A549 (cell line): ENCODE measurements at regions not wholly inside any gene's neighbourhood (a gene's known extent, or its start where the extent isn't known, plus 50 kb on each side); places are given as distances from the start of the nearest gene placed in this dataset.

Experiments used
- ATAC-seq, 2 experiments: fragments of 200-7000 bp in 1 of 2; fragments of >200 bp in 1 of 2; cut with Nextera tagmentation in 1 of 2; cut with Tn5 transposase in 1 of 2; 3 replicates each; pipeline versions ENCODE4 v1.8.0 to v1.9.1; 2018 to 2020; ENCODE audit warnings: mild to moderate bottlenecking in 1 of 2, moderate library complexity in 1 of 2
- CTCF ChIA-PET: fragments of 300-600 bp; sonication (Branson Sonifier 250); formaldehyde crosslinking; extraction: SDS; loops from one replicate; lab custom pipeline; 2021; ENCODE audit warnings: antibody characterized with exemption, inconsistent platforms; lab: Yijun Ruan, JAX
- POLR2A ChIA-PET: fragments of 350-600 bp; formaldehyde crosslinking; extraction: SDS; loops from one replicate; lab custom pipeline; 2021; ENCODE audit warnings: antibody characterized with exemption, inconsistent platforms; lab: Yijun Ruan, JAX
- DNase-seq, 2 experiments: peaks; one replicate each; pipeline versions ENCODE4 v3.0.0 to v3.0.0-alpha.2; 2011 to 2016; ENCODE audit warnings: low read depth in 1 of 2, low spot score in 1 of 2
- FAIRE-seq: peaks from 2 replicates; lab custom pipeline; 2011; peaks lifted over from hg19 to GRCh38; lab: Jason Lieb, UNC
- H3K27ac ChIP-seq, 2 experiments: fragments of >200 bp; sonication (Bioruptor Twin); formaldehyde crosslinking; 3 replicates each; pipeline ENCODE4 v1.5.1; 2016 to 2017
- H3K4me1 ChIP-seq: fragments of >200 bp; sonication (Bioruptor Twin); formaldehyde crosslinking; 3 replicates; pipeline ENCODE4 v1.6.1; 2016
- H3K4me2 ChIP-seq: fragments of >200 bp; sonication (Bioruptor Twin); formaldehyde crosslinking; 3 replicates; pipeline ENCODE4 v1.6.1; 2016
- H3K4me3 ChIP-seq: fragments of >200 bp; sonication (Bioruptor Twin); formaldehyde crosslinking; 3 replicates; pipeline ENCODE4 v1.5.1; 2016
- H3K9me3 ChIP-seq: fragments of >200 bp; sonication (Bioruptor Twin); formaldehyde crosslinking; 3 replicates; pipeline ENCODE4 v1.6.1; 2016
- CEBPB ChIP-seq, 2 experiments: fragments of >200 bp in 1 of 2; sonication (Bioruptor Twin) in 1 of 2; formaldehyde crosslinking in 1 of 2; IDR thresholded peaks; 2 replicates each; pipeline ENCODE4 v1.6.1; 2012 to 2016
- EHF ChIP-seq: fragments of 250-450 bp; sonication (Bioruptor Pico); IDR thresholded peaks from 2 replicates; pipeline ENCODE4 v1.5.0; 2020; ENCODE audit warnings: mild to moderate bottlenecking
- ESRRA ChIP-seq: fragments of 150-350 bp; IDR thresholded peaks from 2 replicates; pipeline ENCODE4 v1.6.1; 2014; ENCODE audit warnings: mild to moderate bottlenecking, low read length, borderline replicate concordance
- GATA3 ChIP-seq: IDR thresholded peaks from 2 replicates; pipeline ENCODE4 v1.6.1; 2012; ENCODE audit warnings: borderline replicate concordance
- HEYL ChIP-seq: fragments of 250-450 bp; sonication (Bioruptor Pico); IDR thresholded peaks from 2 replicates; pipeline ENCODE4 v1.8.0; 2021; ENCODE audit warnings: mild to moderate bottlenecking, moderate library complexity
- HOXA7 ChIP-seq: fragments of 250-450 bp; sonication (Bioruptor Pico); IDR thresholded peaks from 2 replicates; pipeline ENCODE4 v1.5.0; 2020; ENCODE audit warnings: mild to moderate bottlenecking, moderate library complexity
- HOXB5 ChIP-seq: fragments of 250-450 bp; sonication (Bioruptor Pico); IDR thresholded peaks from 2 replicates; pipeline ENCODE4 v1.5.0; 2020; ENCODE audit warnings: mild to moderate bottlenecking, moderate library complexity
- JUNB ChIP-seq: fragments of >200 bp; sonication (Bioruptor Twin); formaldehyde crosslinking; IDR thresholded peaks from 2 replicates; pipeline ENCODE4 v1.6.1; 2016
- MAFK ChIP-seq: fragments of 450-650 bp; IDR thresholded peaks from 2 replicates; pipeline ENCODE4 v1.6.1; 2014; ENCODE audit not compliant: partially characterized antibody
- MYC ChIP-seq: IDR thresholded peaks from 2 replicates; pipeline ENCODE4 v1.6.1; 2012; ENCODE audit warnings: mild to moderate bottlenecking, inconsistent platforms, low read length, improper control_type of control experiment, borderline replicate concordance
- POLR2A ChIP-seq: IDR thresholded peaks from 2 replicates; pipeline ENCODE4 v1.6.1; 2012; ENCODE audit warnings: mild to moderate bottlenecking, low read length
- RAD21 ChIP-seq, 2 experiments: fragments of >200 bp in 1 of 2; sonication (Bioruptor Twin) in 1 of 2; formaldehyde crosslinking in 1 of 2; IDR thresholded peaks in 1 of 2; conservative IDR thresholded peaks in 1 of 2; 2 replicates in 1 of 2; 3 replicates in 1 of 2; pipeline ENCODE4 v1.6.1; 2012 to 2018; ENCODE audit warnings: inconsistent platforms in 1 of 2
- TFCP2L1 ChIP-seq: fragments of 250-450 bp; sonication (Bioruptor Pico); IDR thresholded peaks from 2 replicates; pipeline ENCODE4 v1.5.0; 2021; ENCODE audit warnings: mild to moderate bottlenecking
- TP53 ChIP-seq: fragments of 250-450 bp; sonication (Bioruptor Pico); IDR thresholded peaks from 2 replicates; pipeline ENCODE4 v1.5.0; 2021; ENCODE audit warnings: mild to moderate bottlenecking, moderate library complexity
- ZC3H11A ChIP-seq: fragments of 450-650 bp; IDR thresholded peaks from 2 replicates; pipeline ENCODE4 v1.6.1; 2014; ENCODE audit warnings: antibody characterized with exemption, mild to moderate bottlenecking
- WGBS: methylation state at CpG from one replicate; pipeline ENCODE4 v1.1.6; 2017; ENCODE audit errors: missing lambda C conversion rate; 5-methylcytosine and 5-hydroxymethylcytosine counted together
- TF ChIP-seq, protein P1 (sequence below): fragments of >200 bp; sonication (Bioruptor Twin); formaldehyde crosslinking; IDR thresholded peaks from 3 replicates; pipeline ENCODE4 v1.6.1; 2016
- TF ChIP-seq, protein P2 (sequence below): IDR thresholded peaks from 2 replicates; pipeline ENCODE4 v1.6.1; 2012
- TF ChIP-seq, protein P3 (sequence below): fragments of 150-350 bp; IDR thresholded peaks from 2 replicates; pipeline ENCODE4 v1.6.1; 2014; ENCODE audit warnings: low read depth, mild to moderate bottlenecking, low read length

DNA sequence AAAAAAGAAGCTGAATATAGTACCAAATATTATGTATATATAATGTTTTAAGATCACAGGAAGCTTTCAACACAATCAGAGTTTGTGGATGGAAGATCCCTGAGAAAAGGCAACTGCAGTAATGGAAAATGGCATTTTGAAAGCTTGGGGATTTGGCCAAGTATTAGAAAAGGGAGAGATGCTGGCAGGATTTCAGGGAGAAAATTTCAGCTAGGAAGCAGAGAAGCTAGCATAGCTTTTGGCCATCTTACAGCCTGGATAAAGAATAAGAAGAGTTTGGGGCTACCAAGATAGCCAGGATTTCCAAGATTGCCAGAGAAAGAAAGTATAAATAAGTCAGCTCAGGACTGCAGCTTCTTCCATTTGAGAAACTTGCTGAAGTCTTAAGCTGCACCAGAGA, 440.8 kb upstream of the LUZP2 start (continued):
- TF ChIP-seq, protein P1, sequence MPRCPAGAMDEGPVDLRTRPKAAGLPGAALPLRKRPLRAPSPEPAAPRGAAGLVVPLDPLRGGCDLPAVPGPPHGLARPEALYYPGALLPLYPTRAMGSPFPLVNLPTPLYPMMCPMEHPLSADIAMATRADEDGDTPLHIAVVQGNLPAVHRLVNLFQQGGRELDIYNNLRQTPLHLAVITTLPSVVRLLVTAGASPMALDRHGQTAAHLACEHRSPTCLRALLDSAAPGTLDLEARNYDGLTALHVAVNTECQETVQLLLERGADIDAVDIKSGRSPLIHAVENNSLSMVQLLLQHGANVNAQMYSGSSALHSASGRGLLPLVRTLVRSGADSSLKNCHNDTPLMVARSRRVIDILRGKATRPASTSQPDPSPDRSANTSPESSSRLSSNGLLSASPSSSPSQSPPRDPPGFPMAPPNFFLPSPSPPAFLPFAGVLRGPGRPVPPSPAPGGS: no peak

DNA sequence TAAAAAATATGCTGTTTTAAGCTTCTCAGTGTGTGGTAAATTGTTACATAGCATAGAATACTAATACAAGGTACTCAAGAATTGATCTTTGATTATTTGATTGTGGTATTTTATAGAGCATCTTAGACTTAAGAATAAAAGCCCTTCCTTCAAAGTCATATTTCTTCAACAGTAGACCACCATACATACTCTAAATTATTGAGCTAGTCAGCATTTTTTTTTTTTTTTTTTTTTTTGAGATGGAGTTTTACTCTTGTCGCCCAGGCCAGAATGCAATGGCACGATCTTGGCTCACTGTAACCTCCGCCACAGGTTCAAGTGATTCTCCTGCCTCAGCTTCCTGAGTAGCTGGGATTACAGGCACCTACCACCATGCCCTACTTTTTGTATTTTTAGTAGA, 436.7 kb upstream of the LUZP2 start:
- H3K4me1 ChIP-seq: no peaks in the 10 kb centered on the region
- ChIA-PET CTCF (interaction anchor here (1.2 kb wide), 1 partner anchor 11 kb away, joined by 3 read pairs; no protein-coding TSS in a partner anchor), POLR2A (no interaction called here)
- no peak for DNase-seq
- no peak overlapping the region for H3K4me2 ChIP-seq
- no peak overlapping the region for H3K4me3 ChIP-seq
- WGBS: 71% methylated on average over 3 of the region's 3 CpGs
- ATAC-seq: no peak
- no peak for FAIRE-seq
- H3K27ac ChIP-seq: no peak overlapping the region
- TF ChIP-seq ESRRA (no peak), MAFK (peak; percentile 81)
- H3K9me3 ChIP-seq: no peaks in the 10 kb centered on the region

DNA sequence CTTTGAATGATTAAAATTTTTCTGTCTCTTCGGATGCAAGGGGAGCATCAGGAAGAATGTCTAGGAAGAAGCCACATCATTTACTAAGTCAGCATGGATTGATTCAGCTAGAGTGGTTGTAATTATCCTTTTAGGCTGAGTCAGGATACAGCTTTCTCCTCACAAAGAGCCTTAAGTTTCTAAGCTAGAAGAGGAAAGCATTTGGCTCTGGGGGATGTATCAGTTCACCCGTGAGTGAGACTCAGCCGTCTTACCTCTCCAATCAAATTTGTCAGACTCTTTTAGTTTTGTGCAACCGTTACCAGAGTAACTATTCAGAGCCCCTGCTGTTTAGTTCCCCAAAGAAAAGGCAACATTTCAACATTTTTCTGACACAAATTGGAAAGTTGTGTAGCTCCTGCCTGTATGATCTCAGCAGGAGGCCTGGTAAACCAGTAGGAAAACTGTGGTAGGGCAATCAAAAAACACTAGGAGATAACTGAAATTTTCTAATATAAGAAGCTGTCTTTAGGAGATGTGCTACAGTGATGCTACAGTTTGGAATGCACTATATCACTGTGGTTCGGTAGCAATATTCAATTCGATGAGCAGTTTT, 432.4 kb upstream of the LUZP2 start:
- ATAC-seq (no peak), DNase-seq (no peak), FAIRE-seq (no peak)
- H3K27ac ChIP-seq: no peak overlapping the region
- no peaks in the 10 kb centered on the region for H3K9me3 ChIP-seq
- TF ChIP-seq EHF: no peak
- no peak for TF ChIP-seq ZC3H11A
- TF ChIP-seq, protein P2, sequence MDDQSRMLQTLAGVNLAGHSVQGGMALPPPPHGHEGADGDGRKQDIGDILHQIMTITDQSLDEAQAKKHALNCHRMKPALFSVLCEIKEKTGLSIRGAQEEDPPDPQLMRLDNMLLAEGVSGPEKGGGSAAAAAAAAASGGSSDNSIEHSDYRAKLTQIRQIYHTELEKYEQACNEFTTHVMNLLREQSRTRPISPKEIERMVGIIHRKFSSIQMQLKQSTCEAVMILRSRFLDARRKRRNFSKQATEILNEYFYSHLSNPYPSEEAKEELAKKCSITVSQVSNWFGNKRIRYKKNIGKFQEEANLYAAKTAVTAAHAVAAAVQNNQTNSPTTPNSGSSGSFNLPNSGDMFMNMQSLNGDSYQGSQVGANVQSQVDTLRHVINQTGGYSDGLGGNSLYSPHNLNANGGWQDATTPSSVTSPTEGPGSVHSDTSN: no peak
- no peak for TF ChIP-seq TFCP2L1 (CRISPR knock-in tag)
- TF ChIP-seq POLR2A: no peak
- TF ChIP-seq HOXB5 (CRISPR knock-in tag): no peak
- no peak for TF ChIP-seq HOXA7 (CRISPR knock-in tag)
- TF ChIP-seq RAD21 (conservative IDR thresholded peaks at IDR 0.05 in 1 of 2, IDR thresholded peaks at IDR 0.05 in 1 of 2): no peak
- no peak for TF ChIP-seq MYC
- TF ChIP-seq TP53: no peak
- no peak for TF ChIP-seq CEBPB (IDR thresholded peaks at IDR 0.05)
- TF ChIP-seq ESRRA: no peak
- TF ChIP-seq, protein P3, sequence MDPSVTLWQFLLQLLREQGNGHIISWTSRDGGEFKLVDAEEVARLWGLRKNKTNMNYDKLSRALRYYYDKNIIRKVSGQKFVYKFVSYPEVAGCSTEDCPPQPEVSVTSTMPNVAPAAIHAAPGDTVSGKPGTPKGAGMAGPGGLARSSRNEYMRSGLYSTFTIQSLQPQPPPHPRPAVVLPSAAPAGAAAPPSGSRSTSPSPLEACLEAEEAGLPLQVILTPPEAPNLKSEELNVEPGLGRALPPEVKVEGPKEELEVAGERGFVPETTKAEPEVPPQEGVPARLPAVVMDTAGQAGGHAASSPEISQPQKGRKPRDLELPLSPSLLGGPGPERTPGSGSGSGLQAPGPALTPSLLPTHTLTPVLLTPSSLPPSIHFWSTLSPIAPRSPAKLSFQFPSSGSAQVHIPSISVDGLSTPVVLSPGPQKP: no peak
- TF ChIP-seq JUNB: no peak
- 60% methylated on average over 6 of the region's 6 CpGs for WGBS
- H3K4me3 ChIP-seq: no peak overlapping the region
- H3K4me1 ChIP-seq: no peaks in the 10 kb centered on the region
- ChIA-PET CTCF (no interaction called here), POLR2A (no interaction called here)
- no peak overlapping the region for H3K4me2 ChIP-seq

DNA sequence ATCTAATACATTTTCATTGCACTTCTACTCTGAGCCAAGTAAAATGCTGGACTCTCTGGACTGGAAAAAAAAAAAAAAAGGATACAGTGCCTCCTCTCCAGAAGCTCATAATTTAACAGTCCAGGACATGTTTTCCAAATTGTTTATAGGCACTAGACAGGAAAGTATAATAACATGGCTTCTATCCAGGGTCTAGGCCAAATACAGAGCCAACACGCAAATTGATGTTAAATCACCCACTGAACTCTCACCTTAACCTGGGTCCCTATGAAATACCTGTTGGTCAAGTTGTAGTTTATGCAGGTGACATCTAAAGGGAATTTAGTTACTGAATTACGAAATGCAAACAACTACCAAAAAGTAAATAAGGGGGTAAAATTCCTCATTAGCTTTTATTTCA, 428.7 kb upstream of the LUZP2 start:
- Histone ChIP-seq H3K9me3 (no peaks in the 10 kb centered on the region), H3K4me1 (no peaks in the 10 kb centered on the region), H3K4me3 (no peak overlapping the region), H3K4me2 (no peak overlapping the region), H3K27ac (no peak overlapping the region)
- TF ChIP-seq HEYL (CRISPR knock-in tag) (no peak), GATA3 (no peak)
- no peak for ATAC-seq
- ChIA-PET CTCF (no interaction called here), POLR2A (no interaction called here)
- WGBS: 21% methylated on average over 2 of the region's 2 CpGs
- no peak for FAIRE-seq
- no peak for DNase-seq
